Stimulated activated naive B cell treated with anti-CD40 and anti-IgM and Interleukin-4, amounts not matched to agents 10 μg/mL and 1 μg/mL and 100 μg/mL, for 72 hours (primary cell): ENCODE measurements at regions not wholly inside any gene's neighbourhood (a gene's known extent, or its start where the extent isn't known, plus 50 kb on each side); places are given as distances from the start of the nearest gene placed in this dataset.

Source experiments
- ATAC-seq, 2 donors: fragments of 150-1000 bp; cut with Tn5 transposase; replicated peaks; 2 replicates each; pipeline ENCODE4 v1.10.0; 2021; ENCODE audit warnings: moderate library complexity in 1 of 2
- DNase-seq: peaks from one replicate; pipeline ENCODE4 v3.0.0; 2021
- H3K27ac Mint-ChIP-seq: one replicate; pipeline ENCODE4 v1.8.0; 2022; ENCODE audit warnings: mild to moderate bottlenecking, mixed read lengths
- H3K27me3 Mint-ChIP-seq, 2 donors: one replicate each; pipeline ENCODE4 v1.8.0; 2022; ENCODE audit warnings: mixed read lengths in 2 of 2
- H3K36me3 Mint-ChIP-seq, 2 donors: one replicate each; pipeline ENCODE4 v1.8.0; 2022; ENCODE audit warnings: mixed read lengths in 2 of 2, mild to moderate bottlenecking in 1 of 2
- H3K4me1 Mint-ChIP-seq, 2 donors: one replicate each; pipeline ENCODE4 v1.8.0; 2022; ENCODE audit warnings: mixed read lengths in 2 of 2, mild to moderate bottlenecking in 1 of 2
- H3K4me3 Mint-ChIP-seq, 2 donors: one replicate each; pipeline ENCODE4 v1.8.0; 2022; ENCODE audit warnings: mild to moderate bottlenecking in 2 of 2, mixed read lengths in 2 of 2, moderate library complexity in 1 of 2
- H3K9me3 Mint-ChIP-seq, 2 donors: one replicate each; pipeline ENCODE4 v1.8.0; 2022; ENCODE audit warnings: mixed read lengths in 2 of 2, mild to moderate bottlenecking in 1 of 2

- no peaks in the 10 kb centered on the region for H3K4me1 Mint-ChIP-seq
- ATAC-seq (no peak), DNase-seq (no peak)
- H3K27me3 Mint-ChIP-seq: no peaks in the 10 kb centered on the region
- H3K36me3 Mint-ChIP-seq: no peaks in the 10 kb centered on the region
- H3K9me3 Mint-ChIP-seq: no peaks in the 10 kb centered on the region
- H3K27ac Mint-ChIP-seq: no peak overlapping the region
- no peak overlapping the region for H3K4me3 Mint-ChIP-seq
These were observed 435.0 kb downstream of the GXYLT1 start for GRCh38 chr12:41709463-41710285.

DNA sequence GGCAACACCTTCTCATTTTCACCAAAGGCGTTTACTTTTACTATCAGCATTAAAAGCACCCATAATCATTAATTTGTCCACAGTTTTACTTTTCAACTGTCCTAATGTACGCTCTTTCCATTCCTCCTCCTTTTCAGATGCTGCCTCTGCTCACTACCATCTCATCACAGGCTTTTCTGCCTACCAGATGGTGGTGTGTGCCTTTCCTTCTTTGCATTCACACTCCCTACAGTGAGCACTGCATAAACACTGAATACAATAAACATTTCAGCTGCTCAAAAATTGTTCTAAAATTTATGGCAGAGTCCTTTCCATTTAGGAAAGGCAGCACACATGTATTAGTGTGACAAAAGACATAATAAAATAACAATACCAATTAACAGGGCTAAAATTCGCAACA is 435.7 kb downstream of the GXYLT1 start:
- Mint-ChIP-seq H3K36me3 (no peaks in the 10 kb centered on the region), H3K4me3 (no peak overlapping the region), H3K9me3 (no peaks in the 10 kb centered on the region), H3K27me3 (no peaks in the 10 kb centered on the region), H3K27ac (no peak overlapping the region), H3K4me1 (no peaks in the 10 kb centered on the region)
- no peak for DNase-seq
- no peak for ATAC-seq

DNA sequence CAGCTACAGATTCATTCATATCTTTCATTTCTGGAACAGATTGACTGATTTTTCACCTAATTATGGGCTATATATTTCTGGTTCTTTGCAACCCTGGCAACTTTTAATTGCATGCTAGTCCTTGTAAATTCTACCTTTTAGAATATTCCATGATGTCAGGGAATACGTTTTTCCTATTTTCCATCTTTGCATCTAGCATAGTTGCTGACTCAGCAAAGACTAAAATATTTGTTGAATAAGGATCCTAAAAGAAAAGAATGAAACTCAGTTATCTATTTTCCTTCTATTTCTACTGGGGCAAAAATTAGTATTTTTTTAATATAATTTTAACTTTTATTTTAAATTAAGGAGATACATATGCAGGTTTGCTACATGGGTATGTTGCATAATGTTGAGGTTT is 438.3 kb downstream of the GXYLT1 start:
- DNase-seq: no peak
- Mint-ChIP-seq H3K4me3 (no peak overlapping the region), H3K27ac (no peak overlapping the region), H3K9me3 (no peaks in the 10 kb centered on the region), H3K4me1 (no peaks in the 10 kb centered on the region), H3K36me3 (no peaks in the 10 kb centered on the region), H3K27me3 (no peaks in the 10 kb centered on the region)
- ATAC-seq: no peak

GRCh38 chr12:41701943-41702601 is 442.6 kb downstream of the GXYLT1 start:
- ATAC-seq (no peak), DNase-seq (no peak)
- no peaks in the 10 kb centered on the region for H3K4me1 Mint-ChIP-seq
- H3K9me3 Mint-ChIP-seq: no peaks in the 10 kb centered on the region
- no peaks in the 10 kb centered on the region for H3K36me3 Mint-ChIP-seq
- no peak overlapping the region for H3K27ac Mint-ChIP-seq
- no peaks in the 10 kb centered on the region for H3K27me3 Mint-ChIP-seq
- no peak overlapping the region for H3K4me3 Mint-ChIP-seq

DNA sequence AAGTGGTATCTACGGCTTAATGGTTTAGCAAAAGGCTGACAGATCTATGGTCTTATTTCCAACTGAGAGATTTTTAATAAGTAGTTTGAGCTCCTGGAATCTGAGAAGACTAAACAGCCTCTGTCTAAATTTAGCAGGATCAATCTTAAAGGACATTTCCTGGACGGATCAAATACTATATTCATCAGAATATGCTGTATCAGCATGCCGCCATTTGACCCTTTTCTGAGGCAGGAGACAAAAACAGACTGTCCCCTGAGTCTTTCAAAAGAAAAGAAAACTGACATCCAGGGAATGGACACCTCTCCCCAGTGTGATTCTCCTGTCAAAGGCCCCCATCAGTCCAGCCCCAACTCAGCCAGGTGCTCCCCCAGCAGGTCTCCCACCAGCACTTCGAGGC is 443.7 kb downstream of the GXYLT1 start:
- no peak for ATAC-seq

DNA sequence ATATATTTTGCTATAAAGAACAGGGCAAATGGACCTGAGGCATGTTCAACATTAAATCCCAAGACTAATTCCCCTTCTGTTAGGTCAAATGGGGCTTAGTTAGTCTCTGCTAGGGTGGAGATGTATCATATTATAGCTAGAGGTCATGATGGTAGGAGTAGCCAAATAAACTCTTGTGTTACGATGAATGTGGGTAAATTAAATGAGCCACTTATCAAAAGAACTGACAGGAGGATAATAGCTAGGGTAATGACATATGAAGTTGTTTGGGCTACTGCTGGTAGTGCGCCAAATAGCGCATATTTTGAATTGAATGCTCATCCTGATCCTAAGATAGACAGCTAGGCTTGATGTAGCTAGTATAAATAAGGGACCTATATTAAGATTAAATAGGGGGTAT is 445.0 kb downstream of the GXYLT1 start:
- Mint-ChIP-seq H3K9me3 (no peaks in the 10 kb centered on the region), H3K4me3 (no peak overlapping the region), H3K36me3 (no peaks in the 10 kb centered on the region), H3K27ac (no peak overlapping the region), H3K4me1 (no peaks in the 10 kb centered on the region), H3K27me3 (no peaks in the 10 kb centered on the region)
- DNase-seq (no peak), ATAC-seq (no peak)

More for the DNA sequence above, 443.7 kb downstream of the GXYLT1 start:
- Mint-ChIP-seq H3K27me3 (no peaks in the 10 kb centered on the region), H3K9me3 (no peaks in the 10 kb centered on the region), H3K36me3 (no peaks in the 10 kb centered on the region), H3K4me3 (no peak overlapping the region), H3K27ac (no peak overlapping the region), H3K4me1 (no peaks in the 10 kb centered on the region)
- no peak for DNase-seq

GRCh38 chr12:41697161-41697560 is 447.5 kb downstream of the GXYLT1 start:
- no peaks in the 10 kb centered on the region for H3K4me1 Mint-ChIP-seq
- no peaks in the 10 kb centered on the region for H3K27me3 Mint-ChIP-seq
- H3K9me3 Mint-ChIP-seq: no peaks in the 10 kb centered on the region
- H3K27ac Mint-ChIP-seq: no peak overlapping the region
- DNase-seq (no peak), ATAC-seq (no peak)
- H3K4me3 Mint-ChIP-seq: no peak overlapping the region
- no peaks in the 10 kb centered on the region for H3K36me3 Mint-ChIP-seq

DNA sequence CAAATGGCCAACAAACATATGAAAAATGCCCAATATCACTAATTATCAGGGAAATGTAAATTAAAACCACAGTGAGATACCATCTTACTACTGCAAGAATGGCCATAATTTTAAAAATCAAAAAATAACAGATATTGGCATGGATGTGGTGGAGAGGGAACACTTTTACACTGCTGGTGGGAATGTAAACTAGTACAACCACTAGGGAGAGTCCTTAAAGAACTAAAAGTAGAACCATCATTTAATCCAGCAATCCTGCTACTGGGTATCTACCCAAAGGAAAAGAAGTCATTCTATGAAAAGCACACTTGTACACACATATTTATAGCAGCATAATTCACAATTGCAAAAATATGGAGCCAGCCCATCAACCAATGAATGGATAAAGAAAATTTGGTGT is 459.7 kb downstream of the GXYLT1 start:
- Mint-ChIP-seq H3K4me1 (no peaks in the 10 kb centered on the region), H3K9me3 (no peaks in the 10 kb centered on the region), H3K36me3 (no peaks in the 10 kb centered on the region), H3K27ac (no peak overlapping the region), H3K4me3 (no peak overlapping the region), H3K27me3 (peaks cover 0 to 4% of the 10 kb centered on the region in 2 donors)
- ATAC-seq: no peak
- no peak for DNase-seq

DNA sequence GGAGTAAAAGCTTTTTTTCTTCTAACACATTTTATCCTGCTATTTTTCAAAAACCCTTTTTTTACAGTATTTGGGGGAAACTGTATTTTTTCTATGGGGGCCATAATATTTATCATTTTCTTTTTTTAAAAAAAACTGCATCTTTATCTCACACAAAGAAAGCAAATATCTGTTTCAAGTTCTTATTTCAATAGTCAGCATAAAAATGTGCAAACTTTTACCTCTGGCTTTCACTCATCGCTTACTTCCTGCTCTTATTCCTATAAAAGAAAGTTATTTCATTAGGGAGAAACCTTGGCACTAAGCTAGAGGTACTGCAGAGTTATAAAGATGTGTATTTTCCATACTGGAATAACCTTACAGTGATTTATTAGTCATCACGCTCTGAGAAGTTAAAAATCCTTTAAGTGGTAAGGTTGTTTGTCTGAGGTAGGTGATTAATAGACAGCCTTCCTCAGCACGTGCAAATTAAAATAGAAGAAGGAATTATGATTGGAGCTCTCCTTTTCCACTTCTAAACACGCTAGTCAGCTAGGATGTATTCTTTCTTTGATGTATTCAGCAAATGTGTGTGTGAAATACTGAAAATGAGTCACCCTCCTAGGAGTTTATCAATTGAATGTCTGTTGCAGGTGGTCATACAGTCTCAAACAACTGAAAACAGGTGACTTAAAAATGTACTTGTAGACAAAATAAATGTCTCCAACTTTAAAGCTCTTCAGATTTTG is 461.0 kb downstream of the GXYLT1 start:
- H3K27ac Mint-ChIP-seq: no peak overlapping the region
- H3K36me3 Mint-ChIP-seq: no peaks in the 10 kb centered on the region
- ATAC-seq (no peak), DNase-seq (no peak)
- H3K4me1 Mint-ChIP-seq: no peaks in the 10 kb centered on the region
- H3K4me3 Mint-ChIP-seq: no peak overlapping the region
- peaks cover 0 to 4% of the 10 kb centered on the region in 2 donors for H3K27me3 Mint-ChIP-seq
- H3K9me3 Mint-ChIP-seq: no peaks in the 10 kb centered on the region

- Mint-ChIP-seq H3K4me3 (no peak overlapping the region), H3K36me3 (no peaks in the 10 kb centered on the region), H3K27ac (no peak overlapping the region), H3K27me3 (peaks cover 0 to 1% of the 10 kb centered on the region in 2 donors), H3K4me1 (no peaks in the 10 kb centered on the region), H3K9me3 (no peaks in the 10 kb centered on the region)
- DNase-seq (no peak), ATAC-seq (peak; percentile 23 to 31)
These were observed 461.7 kb downstream of the GXYLT1 start for GRCh38 chr12:41683023-41683422.

GRCh38 chr12:41681898-41682297 is 462.8 kb downstream of the GXYLT1 start:
- no peak overlapping the region for H3K27ac Mint-ChIP-seq
- no peaks in the 10 kb centered on the region for H3K36me3 Mint-ChIP-seq
- DNase-seq (no peak), ATAC-seq (no peak)
- H3K4me3 Mint-ChIP-seq: no peak overlapping the region
- H3K9me3 Mint-ChIP-seq: no peaks in the 10 kb centered on the region
- no peaks in the 10 kb centered on the region for H3K4me1 Mint-ChIP-seq
- no peaks in the 10 kb centered on the region for H3K27me3 Mint-ChIP-seq

GRCh38 chr12:41680155-41680554 is 464.5 kb downstream of the GXYLT1 start:
- no peaks in the 10 kb centered on the region for H3K4me1 Mint-ChIP-seq
- H3K36me3 Mint-ChIP-seq: no peaks in the 10 kb centered on the region

DNA sequence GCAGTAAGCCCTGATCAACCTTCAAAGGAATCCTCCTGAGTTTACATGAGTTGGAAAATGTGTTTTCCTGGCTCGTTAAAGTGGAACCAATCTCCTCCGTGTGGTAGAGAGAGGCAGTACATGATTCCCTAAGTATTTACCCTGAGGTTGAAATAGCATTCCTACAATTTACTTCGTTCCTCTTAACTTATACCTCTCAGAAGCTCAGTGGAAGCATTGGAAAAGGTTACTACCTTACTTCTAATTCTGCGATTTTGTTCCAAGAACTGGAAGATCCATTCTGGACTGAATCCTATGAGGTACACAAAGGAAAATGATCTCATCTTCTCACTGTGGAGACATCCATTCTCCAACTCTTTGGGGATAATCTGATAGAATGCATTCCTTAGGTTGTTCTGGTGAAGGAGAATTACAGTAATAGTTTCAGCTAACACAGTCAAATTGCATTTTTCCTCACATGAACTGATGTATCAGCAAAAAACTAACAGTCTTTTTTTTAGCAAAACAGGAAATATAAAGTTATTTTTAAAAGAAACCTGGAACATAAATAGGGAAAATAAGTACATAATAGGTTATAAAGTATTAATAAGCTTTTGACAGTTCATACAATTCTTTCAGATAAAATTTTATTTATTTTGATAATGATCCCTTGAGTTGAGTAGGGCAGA is 475.6 kb downstream of the PDZRN4 start:
- no peaks in the 10 kb centered on the region for H3K4me1 Mint-ChIP-seq
- H3K36me3 Mint-ChIP-seq: no peaks in the 10 kb centered on the region
- peaks cover 0 to 6% of the 10 kb centered on the region in 2 donors for H3K9me3 Mint-ChIP-seq
- no peak for ATAC-seq
- no peak for DNase-seq
- H3K27ac Mint-ChIP-seq: no peak overlapping the region
- no peaks in the 10 kb centered on the region for H3K27me3 Mint-ChIP-seq
- no peak overlapping the region for H3K4me3 Mint-ChIP-seq

More at GRCh38 chr12:41680155-41680554, 464.5 kb downstream of the GXYLT1 start:
- no peak for ATAC-seq
- Mint-ChIP-seq H3K4me3 (no peak overlapping the region), H3K27me3 (no peaks in the 10 kb centered on the region), H3K27ac (no peak overlapping the region), H3K9me3 (no peaks in the 10 kb centered on the region)
- DNase-seq: no peak

DNA sequence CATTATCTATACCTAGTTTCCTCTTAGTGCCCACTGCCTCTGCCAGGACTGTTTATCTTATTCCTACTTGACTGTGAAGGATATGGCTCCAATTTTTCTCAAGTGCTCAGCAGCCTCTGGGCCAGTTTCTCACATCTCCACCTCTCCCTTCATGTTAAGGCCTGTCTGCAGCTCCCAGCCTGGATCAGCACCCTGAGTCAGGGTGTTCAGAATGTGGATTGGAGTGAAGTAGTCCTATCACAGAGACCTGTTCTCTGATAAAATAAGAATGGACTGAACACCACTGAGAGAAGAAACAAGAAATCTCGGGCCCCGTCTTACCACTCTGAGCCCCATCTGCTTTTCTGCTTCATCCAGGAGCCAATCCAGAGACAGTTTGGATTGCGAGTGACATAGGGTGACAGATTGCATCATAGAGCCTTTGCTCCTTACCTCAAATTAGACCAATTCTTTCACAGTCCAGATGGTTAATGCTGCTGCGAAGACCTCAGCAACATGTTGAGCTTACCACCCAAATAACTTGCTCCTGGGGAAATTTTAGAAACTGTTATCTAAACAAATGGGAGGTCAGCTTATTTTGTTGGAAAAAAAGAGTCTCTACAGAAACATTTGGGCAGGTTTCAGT is 473.1 kb downstream of the PDZRN4 start:
- no peaks in the 10 kb centered on the region for H3K4me1 Mint-ChIP-seq
- no peak overlapping the region for H3K27ac Mint-ChIP-seq
- no peaks in the 10 kb centered on the region for H3K27me3 Mint-ChIP-seq
- H3K4me3 Mint-ChIP-seq: no peak overlapping the region
- ATAC-seq: no peak
- DNase-seq: no peak
- H3K9me3 Mint-ChIP-seq: peaks cover 0 to 6% of the 10 kb centered on the region in 2 donors
- no peaks in the 10 kb centered on the region for H3K36me3 Mint-ChIP-seq
